Nephron (organoid): ENCODE measurements at regions not wholly inside any gene's neighbourhood (a gene's known extent, or its start where the extent isn't known, plus 50 kb on each side); places are given as distances from the start of the nearest gene placed in this dataset.

ENCODE experiments used
- H3K27ac Mint-ChIP-seq, 3 experiments: 2 replicates each; pipeline ENCODE4 v1.8.0; 2020; ENCODE audit warnings: mixed read lengths in 3 of 3, mild to moderate bottlenecking in 2 of 3, moderate library complexity in 1 of 3
- H3K27me3 Mint-ChIP-seq: 2 replicates; pipeline ENCODE4 v1.8.0; 2021; ENCODE audit warnings: low read depth, mild to moderate bottlenecking, moderate library complexity, mixed read lengths
- H3K36me3 Mint-ChIP-seq: 2 replicates; pipeline ENCODE4 v1.8.0; 2020; ENCODE audit warnings: low read depth, mixed read lengths
- H3K4me1 Mint-ChIP-seq: 2 replicates; pipeline ENCODE4 v1.8.0; 2020; ENCODE audit warnings: mixed read lengths
- H3K4me3 Mint-ChIP-seq, 3 experiments: 2 replicates each; pipeline ENCODE4 v1.8.0; 2020; ENCODE audit warnings: mild to moderate bottlenecking in 3 of 3, mixed read lengths in 3 of 3, moderate library complexity in 2 of 3
- H3K9me3 Mint-ChIP-seq: 2 replicates; pipeline ENCODE4 v1.8.0; 2020; ENCODE audit warnings: mixed read lengths
- TF ChIP-seq, protein P1 (sequence below), 3 experiments: fragments of 200-600 bp; sonication (generic); IDR thresholded peaks; one replicate each; pipeline ENCODE4 v1.5.0; 2021; ENCODE audit warnings: antibody characterized with exemption in 3 of 3; ENCODE audit not compliant: unreplicated experiment in 3 of 3

- Mint-ChIP-seq H3K4me1 (peaks cover 22% of the 10 kb centered on the region), H3K36me3 (no peaks in the 10 kb centered on the region), H3K27me3 (peaks cover 28% of the 10 kb centered on the region), H3K27ac (no peak overlapping the region), H3K4me3 (no peak overlapping the region), H3K9me3 (no peaks in the 10 kb centered on the region)
- TF ChIP-seq, protein P1, sequence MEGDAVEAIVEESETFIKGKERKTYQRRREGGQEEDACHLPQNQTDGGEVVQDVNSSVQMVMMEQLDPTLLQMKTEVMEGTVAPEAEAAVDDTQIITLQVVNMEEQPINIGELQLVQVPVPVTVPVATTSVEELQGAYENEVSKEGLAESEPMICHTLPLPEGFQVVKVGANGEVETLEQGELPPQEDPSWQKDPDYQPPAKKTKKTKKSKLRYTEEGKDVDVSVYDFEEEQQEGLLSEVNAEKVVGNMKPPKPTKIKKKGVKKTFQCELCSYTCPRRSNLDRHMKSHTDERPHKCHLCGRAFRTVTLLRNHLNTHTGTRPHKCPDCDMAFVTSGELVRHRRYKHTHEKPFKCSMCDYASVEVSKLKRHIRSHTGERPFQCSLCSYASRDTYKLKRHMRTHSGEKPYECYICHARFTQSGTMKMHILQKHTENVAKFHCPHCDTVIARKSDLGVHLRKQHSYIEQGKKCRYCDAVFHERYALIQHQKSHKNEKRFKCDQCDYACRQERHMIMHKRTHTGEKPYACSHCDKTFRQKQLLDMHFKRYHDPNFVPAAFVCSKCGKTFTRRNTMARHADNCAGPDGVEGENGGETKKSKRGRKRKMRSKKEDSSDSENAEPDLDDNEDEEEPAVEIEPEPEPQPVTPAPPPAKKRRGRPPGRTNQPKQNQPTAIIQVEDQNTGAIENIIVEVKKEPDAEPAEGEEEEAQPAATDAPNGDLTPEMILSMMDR (IDR thresholded peaks at IDR 0.05; ENCODE audit: unreplicated experiment in 3 of 3) = no peak
These were observed 95.7 kb upstream of the ARAP3 start for GRCh38 chr5:141777711-141778110.

DNA sequence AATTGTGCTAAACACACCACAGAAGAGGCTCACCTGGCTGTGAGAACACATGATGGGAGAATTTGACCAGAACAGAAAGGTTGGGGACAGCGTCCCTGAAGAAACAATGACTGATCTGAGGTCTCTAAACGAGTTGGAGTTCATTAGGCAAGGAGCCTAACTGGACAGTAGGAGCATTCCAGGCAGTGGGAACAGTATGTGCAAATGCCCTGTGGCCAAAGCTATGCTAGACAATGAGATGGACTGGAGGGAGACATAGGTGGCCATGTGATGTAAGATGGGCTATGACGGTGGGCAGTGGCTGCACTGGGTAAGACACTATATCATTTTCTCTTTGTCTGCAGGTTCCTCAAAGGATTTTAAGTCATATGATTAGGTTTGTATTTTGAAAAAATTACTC is 95.1 kb upstream of the ARAP3 start:
- Mint-ChIP-seq H3K27ac (no peak overlapping the region), H3K4me1 (peaks cover 23% of the 10 kb centered on the region), H3K36me3 (no peaks in the 10 kb centered on the region), H3K27me3 (peaks cover 31% of the 10 kb centered on the region), H3K4me3 (no peak overlapping the region), H3K9me3 (no peaks in the 10 kb centered on the region)
- TF ChIP-seq, protein P1 (IDR thresholded peaks at IDR 0.05; ENCODE audit: unreplicated experiment in 3 of 3) = no peak

DNA sequence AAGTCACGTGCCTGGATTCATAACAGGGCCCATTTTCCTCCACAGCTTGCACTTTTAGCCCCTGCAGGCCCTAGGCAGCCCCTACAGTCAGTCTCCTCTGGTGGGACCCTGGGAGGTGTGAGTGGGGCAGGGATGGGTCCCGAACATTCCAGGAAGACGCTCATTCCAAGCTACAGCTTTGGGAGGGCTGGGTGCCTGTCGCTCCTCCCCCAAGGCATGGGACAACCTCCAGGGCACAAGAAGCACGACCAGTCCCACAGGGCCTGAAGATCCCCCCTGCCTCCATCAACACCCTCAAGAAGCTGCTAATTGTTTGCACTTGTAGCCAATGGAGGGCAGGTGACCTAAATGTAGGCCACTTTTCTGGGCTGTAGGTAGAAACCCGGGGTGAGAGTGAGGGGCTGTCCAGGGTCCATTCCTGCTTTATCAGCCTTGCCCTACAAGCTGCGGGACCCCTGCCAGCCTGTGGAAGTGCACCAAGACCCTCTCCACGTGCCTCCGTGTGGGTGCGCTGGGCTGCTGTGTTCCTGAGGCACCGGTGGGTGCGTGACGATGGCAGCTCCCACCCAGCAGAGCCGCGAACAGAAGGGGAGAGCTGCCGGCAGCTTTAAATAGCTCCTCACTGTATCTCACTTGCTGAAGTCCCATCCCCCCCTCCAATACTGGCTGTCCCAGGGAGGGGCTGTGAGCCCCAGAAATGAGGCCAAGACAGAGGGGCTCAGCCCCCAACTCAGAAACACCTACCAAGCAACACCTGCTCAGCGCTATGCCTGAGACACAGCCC is 91.9 kb upstream of the ARAP3 start:
- Mint-ChIP-seq H3K4me3 (no peak overlapping the region), H3K9me3 (no peaks in the 10 kb centered on the region), H3K4me1 (peaks cover 21% of the 10 kb centered on the region), H3K27me3 (peaks cover 14% of the 10 kb centered on the region), H3K27ac (no peak overlapping the region), H3K36me3 (no peaks in the 10 kb centered on the region)
- TF ChIP-seq, protein P1 (IDR thresholded peaks at IDR 0.05; ENCODE audit: unreplicated experiment in 3 of 3) = no peak

- TF ChIP-seq, protein P1 (IDR thresholded peaks at IDR 0.05; ENCODE audit: unreplicated experiment in 3 of 3) = no peak
- H3K36me3 Mint-ChIP-seq = no peaks in the 10 kb centered on the region
- peak overlapping the region in 1 of 3 experiments; percentile 26 for H3K27ac Mint-ChIP-seq
- peaks cover 11% of the 10 kb centered on the region for H3K4me1 Mint-ChIP-seq
- H3K9me3 Mint-ChIP-seq = no peaks in the 10 kb centered on the region
- peaks cover 14% of the 10 kb centered on the region for H3K27me3 Mint-ChIP-seq
- H3K4me3 Mint-ChIP-seq = no peak overlapping the region
These were observed 90.3 kb upstream of the ARAP3 start for GRCh38 chr5:141772281-141772680.

DNA sequence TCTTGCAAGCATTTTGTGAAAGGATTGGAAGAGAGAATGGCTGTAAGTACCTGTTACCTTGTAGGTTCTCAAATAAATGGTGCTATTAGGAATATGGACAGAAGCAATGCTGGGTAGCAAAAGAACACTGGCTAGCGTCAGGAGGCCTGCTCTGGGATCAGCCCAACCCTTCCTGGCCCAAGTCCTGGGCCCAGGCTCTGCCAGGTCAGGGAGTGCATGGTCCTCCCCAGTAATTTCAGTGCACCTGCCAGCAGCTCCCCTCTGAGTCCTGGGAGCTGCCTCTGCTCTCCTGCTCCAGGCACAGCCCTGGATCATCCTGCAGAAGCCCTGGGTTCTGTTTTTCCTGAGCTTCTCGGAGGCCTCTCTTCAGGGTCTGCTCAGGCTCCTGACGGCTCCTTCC is 89.5 kb upstream of the ARAP3 start:
- H3K4me1 Mint-ChIP-seq = peaks cover 11% of the 10 kb centered on the region
- no peaks in the 10 kb centered on the region for H3K36me3 Mint-ChIP-seq
- H3K4me3 Mint-ChIP-seq = no peak overlapping the region
- H3K27ac Mint-ChIP-seq = no peak overlapping the region
- H3K27me3 Mint-ChIP-seq = peaks cover 20% of the 10 kb centered on the region
- H3K9me3 Mint-ChIP-seq = no peaks in the 10 kb centered on the region
- TF ChIP-seq, protein P1 (IDR thresholded peaks at IDR 0.05; ENCODE audit: unreplicated experiment in 3 of 3) = no peak

DNA sequence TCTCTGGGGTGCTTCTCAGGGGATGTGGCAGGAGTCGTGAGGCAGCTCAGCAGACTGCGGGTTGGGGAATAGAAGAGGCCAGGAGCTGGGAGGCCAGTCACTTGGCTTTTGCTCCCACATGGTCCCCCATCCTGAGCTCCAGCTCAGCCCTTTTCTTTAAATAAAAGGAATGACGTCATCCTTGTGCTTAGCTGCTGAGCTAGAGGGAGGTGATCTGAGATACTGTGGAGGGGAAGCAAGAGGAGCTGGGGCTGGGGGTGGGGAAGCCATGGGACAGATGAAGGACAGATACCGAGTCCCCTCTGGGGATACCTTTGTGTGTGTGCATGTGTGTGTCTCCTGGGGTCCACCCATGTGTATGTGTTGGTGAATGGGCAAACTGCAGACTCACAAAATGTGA is 89.0 kb upstream of the ARAP3 start:
- H3K9me3 Mint-ChIP-seq = no peaks in the 10 kb centered on the region
- TF ChIP-seq, protein P1 (IDR thresholded peaks at IDR 0.05; ENCODE audit: unreplicated experiment in 3 of 3) = no peak

More for the DNA sequence above, 89.0 kb upstream of the ARAP3 start:
- Mint-ChIP-seq H3K4me1 (peaks cover 11% of the 10 kb centered on the region), H3K27ac (no peak overlapping the region), H3K36me3 (no peaks in the 10 kb centered on the region), H3K27me3 (peaks cover 26% of the 10 kb centered on the region), H3K4me3 (no peak overlapping the region)
